Activated CD8-positive, alpha-beta T cell treated with anti-CD3 and anti-CD28 coated beads for 36 hours (primary cell): ENCODE measurements at regions not wholly inside any gene's neighbourhood (a gene's known extent, or its start where the extent isn't known, plus 50 kb on each side); places are given as distances from the start of the nearest gene placed in this dataset.

Source experiments
- ATAC-seq: fragments of 200-7000 bp; cut with Tn5 transposase; one replicate; pipeline ENCODE4 v1.10.0; 2021; ENCODE audit warnings: mild to moderate bottlenecking, moderate library complexity
- CTCF ChIA-PET: fragments of 350-600 bp; sonication (Branson Sonifier 250); formaldehyde crosslinking; loops from one replicate; lab custom pipeline; 2021; ENCODE audit warnings: antibody characterized with exemption; lab: Charles Lee
- POLR2A ChIA-PET: fragments of 350-600 bp; sonication (Branson Sonifier 250); formaldehyde crosslinking; loops from one replicate; lab custom pipeline; 2021; ENCODE audit warnings: antibody characterized with exemption; lab: Charles Lee
- DNase-seq: peaks from one replicate; pipeline ENCODE4 v3.0.0-alpha.2; 2020
- H3K27ac Mint-ChIP-seq: one replicate; pipeline ENCODE4 v1.8.0; 2021; ENCODE audit warnings: mild to moderate bottlenecking, mixed read lengths
- H3K27me3 Mint-ChIP-seq: one replicate; pipeline ENCODE4 v1.8.0; 2021; ENCODE audit warnings: mixed read lengths
- H3K36me3 Mint-ChIP-seq: one replicate; pipeline ENCODE4 v1.8.0; 2021; ENCODE audit warnings: low read depth, mixed read lengths
- H3K4me1 Mint-ChIP-seq: one replicate; pipeline ENCODE4 v1.8.0; 2021; ENCODE audit warnings: low read depth, mixed read lengths
- H3K4me3 Mint-ChIP-seq: one replicate; pipeline ENCODE4 v1.8.0; 2021; ENCODE audit warnings: mild to moderate bottlenecking, moderate library complexity, mixed read lengths
- H3K9me3 Mint-ChIP-seq: one replicate; pipeline ENCODE4 v1.8.0; 2021; ENCODE audit warnings: mixed read lengths
- CTCF ChIP-seq: fragments of 200-600 bp; IDR thresholded peaks from one replicate; pipeline ENCODE4 v1.8.0; 2022; ENCODE audit warnings: antibody characterized with exemption, mild to moderate bottlenecking
- intact Hi-C: fragments of 100-400 bp; cut with micrococcal nuclease; formaldehyde crosslinking; loops from one replicate; pipeline ENCODE4 v1.10.0; 2022

- ATAC-seq (peak; percentile 71), DNase-seq (peak; percentile 53)
- Mint-ChIP-seq H3K36me3 (no peaks in the 10 kb centered on the region), H3K27me3 (peaks cover 63% of the 10 kb centered on the region), H3K9me3 (no peaks in the 10 kb centered on the region), H3K4me1 (peaks cover 22% of the 10 kb centered on the region), H3K4me3 (peak overlapping the region; percentile 66), H3K27ac (peak overlapping the region; percentile 1)
- ChIA-PET CTCF (interaction anchor here (0.7 kb wide), 1 partner anchor 324 kb away, joined by 3 read pairs; no protein-coding TSS in a partner anchor), POLR2A (interaction anchor here (0.9 to 1.0 kb wide), 3 partner anchors 10 to 31 kb away, joined by 3 read pairs; no protein-coding TSS in a partner anchor)
- intact Hi-C loops: no loop called here
- no peak for TF ChIP-seq CTCF
Observed at GRCh38 chr18:46333431-46334135, 229.4 kb downstream of the HAUS1 start.

GRCh38 chr18:46334868-46335281 lies 230.7 kb downstream of the HAUS1 start:
- H3K27ac Mint-ChIP-seq: peak overlapping the region; percentile 66

GRCh38 chr18:46335534-46336101 lies 231.4 kb downstream of the HAUS1 start:
- ChIA-PET POLR2A (interaction anchor here (1.0 to 1.3 kb wide), 2 partner anchors 8 to 15 kb away, joined by 3 to 4 read pairs; no protein-coding TSS in a partner anchor), CTCF (interaction anchor here (2.0 kb wide), 1 partner anchor 162 kb away, joined by 6 read pairs; a partner anchor contains a TSS)
- H3K36me3 Mint-ChIP-seq: no peaks in the 10 kb centered on the region
- H3K27ac Mint-ChIP-seq: no peak overlapping the region
- peaks cover 26% of the 10 kb centered on the region for H3K4me1 Mint-ChIP-seq
- H3K4me3 Mint-ChIP-seq: peak overlapping the region; percentile 85
- H3K9me3 Mint-ChIP-seq: no peaks in the 10 kb centered on the region
- no peak for TF ChIP-seq CTCF
- peaks cover 65% of the 10 kb centered on the region for H3K27me3 Mint-ChIP-seq
- DNase-seq (no peak), ATAC-seq (no peak)
- intact Hi-C loops: no loop called here

More at GRCh38 chr18:46334868-46335281, 230.7 kb downstream of the HAUS1 start:
- POLR2A ChIA-PET: interaction anchor here (1.0 kb wide), 2 partner anchors 9 to 16 kb away, joined by 3 to 4 read pairs; no protein-coding TSS in a partner anchor
- no peaks in the 10 kb centered on the region for H3K36me3 Mint-ChIP-seq
- H3K27me3 Mint-ChIP-seq: peaks cover 65% of the 10 kb centered on the region
- H3K9me3 Mint-ChIP-seq: no peaks in the 10 kb centered on the region
- H3K4me3 Mint-ChIP-seq: peak overlapping the region; percentile 85
- peak; percentile 51 for DNase-seq
- ATAC-seq: peak; percentile 17
- H3K4me1 Mint-ChIP-seq: peaks cover 26% of the 10 kb centered on the region
- CTCF ChIA-PET: no interaction called here
- no peak for TF ChIP-seq CTCF
- intact Hi-C loops: no loop called here

- intact Hi-C loops: no loop called here
- ATAC-seq (no peak), DNase-seq (no peak)
- POLR2A ChIA-PET: interaction anchor here (1.3 kb wide), 1 partner anchor 14 kb away, joined by 3 read pairs; no protein-coding TSS in a partner anchor
- H3K4me1 Mint-ChIP-seq: peaks cover 26% of the 10 kb centered on the region
- no peaks in the 10 kb centered on the region for H3K36me3 Mint-ChIP-seq
- no peak overlapping the region for H3K27ac Mint-ChIP-seq
- no peaks in the 10 kb centered on the region for H3K9me3 Mint-ChIP-seq
- H3K27me3 Mint-ChIP-seq: peaks cover 65% of the 10 kb centered on the region
- CTCF ChIA-PET: interaction anchor here (2.0 kb wide), 1 partner anchor 163 kb away, joined by 6 read pairs; a partner anchor contains a TSS
- H3K4me3 Mint-ChIP-seq: no peak overlapping the region
- TF ChIP-seq CTCF: no peak
Observed at GRCh38 chr18:46336278-46337111, 232.3 kb downstream of the HAUS1 start.
